ENCODE measurements at regions not wholly inside any gene's neighbourhood (a gene's known extent, or its start where the extent isn't known, plus 50 kb on each side); places are given as distances from the start of the nearest gene placed in this dataset.

- no peak for TF ChIP-seq CTCF (IDR thresholded peaks at IDR 0.05)
- no peak for TF ChIP-seq POLR2AphosphoS5 (IDR thresholded peaks at IDR 0.05; ENCODE audit: low read depth, low read length)
- no peak for TF ChIP-seq MAX (IDR thresholded peaks at IDR 0.05; ENCODE audit: low read depth)
- no peak for TF ChIP-seq EZH2phosphoT487 (IDR thresholded peaks at IDR 0.05; ENCODE audit: borderline replicate concordance, low read depth)
- TF ChIP-seq EP300 (IDR thresholded peaks at IDR 0.05; ENCODE audit: borderline replicate concordance in 1 of 2, low read depth in 1 of 2, low read length in 1 of 2) = no peak
- TF ChIP-seq ELF1 (IDR thresholded peaks at IDR 0.05) = no peak
- TF ChIP-seq GABPA (IDR thresholded peaks at IDR 0.05; ENCODE audit: low read depth) = no peak
- TF ChIP-seq MEF2A (IDR thresholded peaks at IDR 0.05; ENCODE audit: borderline replicate concordance, low read depth) = no peak
- no peak for TF ChIP-seq JUND (IDR thresholded peaks at IDR 0.05)
Measured at GRCh38 chrX:6826856-6827255, 291.9 kb upstream of the VCX3A start.

Measured in SK-N-SH (cell line).